Peyer's patch (tissue), 4 donors: ENCODE measurements at regions not wholly inside any gene's neighbourhood (a gene's known extent, or its start where the extent isn't known, plus 50 kb on each side); places are given as distances from the start of the nearest gene placed in this dataset.

ENCODE experiments used
- CTCF ChIP-seq, 6 experiments: fragments of 450-650 bp in 4 of 6; fragments of 200-600 bp in 2 of 6; sonication (generic) in 1 of 6; IDR thresholded peaks; one replicate each; pipeline ENCODE4 v1.5.1; 2017 to 2019; ENCODE audit warnings: antibody characterized with exemption in 6 of 6, mild to moderate bottlenecking in 3 of 6, moderate library complexity in 1 of 6
- POLR2A ChIP-seq, 2 donors: fragments of 450-650 bp; IDR thresholded peaks; one replicate each; pipeline ENCODE4 v1.5.1; 2017; ENCODE audit warnings: antibody characterized with exemption in 2 of 2, mild to moderate bottlenecking in 2 of 2, moderate library complexity in 2 of 2

GRCh38 chr12:30155001-30155730, 371.4 kb upstream of the TMTC1 start:
- no peak for TF ChIP-seq CTCF (IDR thresholded peaks at IDR 0.05)
- TF ChIP-seq POLR2A (IDR thresholded peaks at IDR 0.05): no peak
